Naive thymus-derived CD8-positive, alpha-beta T cell (primary cell): ENCODE measurements at regions not wholly inside any gene's neighbourhood (a gene's known extent, or its start where the extent isn't known, plus 50 kb on each side); places are given as distances from the start of the nearest gene placed in this dataset.
"Not testable (repeated sequence)": the region's sequence is repeated elsewhere in the genome, so short reads cannot be mapped to it uniquely, and the experiment has no call there.

Experiments used
- ATAC-seq, 2 donors: fragments of 150-1000 bp; cut with Tn5 transposase in 1 of 2; sonication (Bioruptor Pico), chemical (Tn5 transposase) in 1 of 2; 1 replicate in 1 of 2; 2 replicates in 1 of 2; pipeline ENCODE4 v1.10.0; 2021; ENCODE audit warnings: mild to moderate bottlenecking in 2 of 2, moderate library complexity in 2 of 2
- POLR2A ChIA-PET: fragments of 350-600 bp; sonication (Branson Sonifier 250); formaldehyde crosslinking; loops from one replicate; lab custom pipeline; 2021; ENCODE audit warnings: antibody characterized with exemption; lab: Charles Lee
- DNase-seq, 10 donors: peaks; one replicate each; pipeline versions ENCODE4 v3.0.0 to v3.0.0-alpha.2; 2020 to 2022
- H3K27ac Mint-ChIP-seq, 10 donors: one replicate each; pipeline ENCODE4 v1.8.0; 2020 to 2022; ENCODE audit warnings: mild to moderate bottlenecking in 10 of 10, mixed read lengths in 10 of 10, moderate library complexity in 4 of 10, inconsistent platforms in 1 of 10
- H3K27me3 Mint-ChIP-seq, 5 donors: one replicate each; pipeline ENCODE4 v1.8.0; 2021 to 2022; ENCODE audit warnings: mixed read lengths in 5 of 5
- H3K36me3 Mint-ChIP-seq, 3 donors: one replicate each; pipeline ENCODE4 v1.8.0; 2020 to 2022; ENCODE audit warnings: mixed read lengths in 3 of 3, mild to moderate bottlenecking in 2 of 3, inconsistent platforms in 1 of 3
- H3K4me1 Mint-ChIP-seq, 4 donors: one replicate each; pipeline ENCODE4 v1.8.0; 2021 to 2022; ENCODE audit warnings: mixed read lengths in 4 of 4
- H3K4me3 Mint-ChIP-seq, 10 donors: one replicate each; pipeline ENCODE4 v1.8.0; 2020 to 2022; ENCODE audit warnings: mild to moderate bottlenecking in 10 of 10, mixed read lengths in 10 of 10, moderate library complexity in 6 of 10, inconsistent platforms in 1 of 10
- H3K9me3 Mint-ChIP-seq, 9 donors: one replicate each; pipeline ENCODE4 v1.8.0; 2020 to 2022; ENCODE audit warnings: mixed read lengths in 9 of 9, mild to moderate bottlenecking in 3 of 9, inconsistent platforms in 1 of 9, moderate library complexity in 1 of 9

DNA sequence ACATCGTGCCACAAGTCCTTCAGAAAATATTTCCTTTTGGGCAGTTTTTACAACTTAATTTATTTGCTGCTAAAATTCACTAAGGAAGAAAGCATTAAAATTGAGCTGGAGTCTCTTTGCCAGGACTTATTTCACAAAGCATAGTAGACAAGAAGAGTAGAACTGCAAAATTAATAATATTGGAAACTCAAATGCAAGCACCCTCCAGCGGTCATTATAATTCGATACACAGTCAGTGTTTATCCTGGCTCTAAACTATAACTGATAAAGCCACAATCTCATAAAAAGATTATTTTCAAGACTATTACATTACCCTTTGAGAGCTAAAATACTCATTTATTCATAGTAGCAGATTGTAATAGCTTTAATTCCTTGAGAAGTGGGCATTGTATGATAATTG, 655.4 kb downstream of the RWDD3 start:
- Mint-ChIP-seq H3K9me3 (peaks cover 0 to 14% (median 2%) of the 10 kb centered on the region in 9 donors), H3K27ac (no peak overlapping the region), H3K36me3 (no peaks in the 10 kb centered on the region), H3K4me1 (no peaks in the 10 kb centered on the region), H3K4me3 (no peak overlapping the region), H3K27me3 (no peaks in the 10 kb centered on the region)
- no peak for DNase-seq
- POLR2A ChIA-PET: no interaction called here
- ATAC-seq: no peak

DNA sequence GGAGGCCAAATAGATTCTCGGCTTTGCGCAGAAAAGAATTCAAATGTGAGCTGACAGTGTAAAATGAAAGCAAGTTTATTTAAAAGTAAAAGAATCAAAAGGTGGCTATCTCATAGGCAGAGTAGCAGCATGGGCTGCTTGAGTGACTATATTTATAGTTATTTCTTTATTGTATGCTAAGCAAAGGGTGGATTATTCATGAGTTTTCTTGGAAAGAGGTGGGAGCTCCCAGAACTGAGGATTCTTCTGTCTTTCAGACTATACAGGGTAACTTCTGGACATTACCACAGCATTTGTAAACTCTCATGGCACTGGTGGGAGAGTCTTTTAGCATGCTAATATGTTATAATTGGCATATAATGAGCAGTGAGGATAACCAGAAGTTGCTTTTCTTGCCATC, 659.9 kb downstream of the RWDD3 start:
- H3K27ac Mint-ChIP-seq: no peak overlapping the region
- H3K4me1 Mint-ChIP-seq: no peaks in the 10 kb centered on the region
- DNase-seq (no peak), ATAC-seq (no peak)
- H3K9me3 Mint-ChIP-seq: peaks cover 0 to 23% (median 6%) of the 10 kb centered on the region in 9 donors
- no peaks in the 10 kb centered on the region for H3K36me3 Mint-ChIP-seq
- H3K4me3 Mint-ChIP-seq: no peak overlapping the region
- H3K27me3 Mint-ChIP-seq: no peaks in the 10 kb centered on the region
- POLR2A ChIA-PET: no interaction called here

DNA sequence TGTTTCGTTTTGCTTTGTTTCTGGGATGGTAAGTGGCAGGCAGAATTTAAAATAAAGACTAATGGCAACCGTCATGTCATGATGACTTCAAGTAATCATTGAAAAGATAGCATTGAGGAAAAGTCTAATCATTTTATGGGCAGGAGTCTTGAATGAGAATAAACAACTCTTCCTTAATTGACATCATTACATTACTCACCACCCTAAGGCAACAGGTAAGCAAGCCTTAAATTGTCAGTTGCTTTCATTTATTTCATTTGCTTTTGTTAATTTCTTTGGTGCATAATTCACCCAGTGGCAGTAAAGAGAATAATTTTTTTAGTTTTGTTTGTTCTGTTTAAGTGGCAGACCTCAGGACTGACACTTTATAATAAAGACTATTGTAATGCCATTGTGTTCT, 669.0 kb downstream of the RWDD3 start:
- H3K36me3 Mint-ChIP-seq: no peaks in the 10 kb centered on the region
- peaks cover 4 to 27% (median 12%) of the 10 kb centered on the region in 9 donors for H3K9me3 Mint-ChIP-seq
- POLR2A ChIA-PET: no interaction called here
- H3K4me3 Mint-ChIP-seq: no peak overlapping the region
- no peak for ATAC-seq
- H3K27me3 Mint-ChIP-seq: no peaks in the 10 kb centered on the region
- no peaks in the 10 kb centered on the region for H3K4me1 Mint-ChIP-seq
- DNase-seq: no peak
- no peak overlapping the region for H3K27ac Mint-ChIP-seq

DNA sequence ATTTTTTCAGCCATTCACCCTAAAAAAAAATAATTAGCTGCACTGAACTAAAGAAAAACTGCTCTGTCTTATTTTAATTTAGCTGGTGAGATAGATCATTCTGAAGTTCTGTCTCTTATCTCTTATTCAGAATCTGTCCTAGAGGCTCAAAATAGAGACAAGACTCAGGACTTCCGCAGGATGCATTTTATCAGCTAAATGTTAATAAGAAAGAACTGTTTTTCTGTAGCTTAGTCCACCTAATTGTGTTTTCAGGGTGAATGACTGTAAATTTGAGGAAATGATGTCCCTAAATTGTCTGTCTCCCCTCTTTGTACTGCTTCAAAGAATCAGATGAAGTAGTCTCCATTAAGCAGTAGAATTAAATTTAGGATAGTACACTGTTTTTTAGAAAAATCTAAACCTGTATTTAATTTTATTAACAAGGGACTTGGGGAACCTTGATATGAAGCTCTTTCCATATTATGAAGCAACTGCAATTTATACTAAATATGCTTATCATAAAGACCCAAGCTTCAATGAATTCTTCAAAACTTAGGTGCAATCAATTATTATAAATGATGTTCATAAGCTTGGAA, 671.9 kb downstream of the RWDD3 start:
- no peaks in the 10 kb centered on the region for H3K36me3 Mint-ChIP-seq
- DNase-seq: no peak
- POLR2A ChIA-PET: no interaction called here

DNA sequence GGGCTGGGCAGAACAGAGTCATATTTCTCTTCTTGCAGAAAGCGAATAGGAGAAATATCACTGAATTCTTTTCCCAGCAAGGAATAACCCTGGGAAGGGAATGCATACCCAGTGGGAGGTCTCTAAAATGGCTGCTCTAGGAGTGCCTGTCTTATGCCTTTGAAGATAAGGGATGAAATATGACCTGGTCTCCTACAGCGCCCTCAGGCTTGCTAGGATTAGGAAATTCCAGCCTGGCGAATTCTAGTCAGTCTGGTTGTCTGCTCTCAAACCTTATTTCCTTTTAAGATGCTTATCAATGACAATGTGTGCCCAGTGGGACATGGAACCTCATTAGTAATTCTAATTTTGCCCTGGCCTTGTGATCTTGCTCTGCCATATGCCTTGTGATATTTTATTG, 677.7 kb downstream of the RWDD3 start:
- H3K4me3 Mint-ChIP-seq, ATAC-seq, H3K36me3 Mint-ChIP-seq, DNase-seq, H3K27me3 Mint-ChIP-seq, H3K4me1 Mint-ChIP-seq, H3K27ac Mint-ChIP-seq, POLR2A ChIA-PET: not testable (repeated sequence)
- peaks cover 14 to 64% (median 25%) of the 10 kb centered on the region in 9 donors for H3K9me3 Mint-ChIP-seq

More for the DNA sequence above, 671.9 kb downstream of the RWDD3 start:
- ATAC-seq: no peak
- no peak overlapping the region for H3K4me3 Mint-ChIP-seq
- no peak overlapping the region for H3K27ac Mint-ChIP-seq
- no peaks in the 10 kb centered on the region for H3K4me1 Mint-ChIP-seq
- no peaks in the 10 kb centered on the region for H3K27me3 Mint-ChIP-seq
- H3K9me3 Mint-ChIP-seq: peaks cover 6 to 27% (median 10%) of the 10 kb centered on the region in 9 donors

DNA sequence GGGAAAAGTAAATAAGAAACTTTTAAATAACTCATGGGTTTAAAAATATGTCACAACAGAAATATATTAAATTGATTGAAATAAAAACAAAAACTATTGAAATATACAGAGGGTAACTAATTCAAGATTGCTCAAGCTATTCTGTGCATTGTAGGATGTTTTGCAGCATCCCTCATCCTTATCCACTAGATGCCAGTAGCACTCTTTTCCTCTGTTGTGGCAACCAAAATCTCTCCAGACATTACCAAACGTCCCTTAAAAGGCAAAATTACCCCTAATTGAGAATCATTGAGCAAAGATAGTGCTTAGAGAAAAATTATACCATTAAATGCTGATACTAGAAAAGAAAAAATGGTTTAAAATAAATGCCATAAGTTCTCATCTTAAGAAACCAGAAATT, 682.6 kb downstream of the RWDD3 start:
- POLR2A ChIA-PET: no interaction called here
- H3K4me1 Mint-ChIP-seq: no peaks in the 10 kb centered on the region
- peaks cover 6 to 36% (median 19%) of the 10 kb centered on the region in 9 donors for H3K9me3 Mint-ChIP-seq
- H3K27ac Mint-ChIP-seq: no peak overlapping the region
- H3K4me3 Mint-ChIP-seq: no peak overlapping the region
- H3K36me3 Mint-ChIP-seq: peaks cover 0 to 7% (median 0%) of the 10 kb centered on the region in 3 donors
- H3K27me3 Mint-ChIP-seq: no peaks in the 10 kb centered on the region
- no peak for ATAC-seq
- no peak for DNase-seq

DNA sequence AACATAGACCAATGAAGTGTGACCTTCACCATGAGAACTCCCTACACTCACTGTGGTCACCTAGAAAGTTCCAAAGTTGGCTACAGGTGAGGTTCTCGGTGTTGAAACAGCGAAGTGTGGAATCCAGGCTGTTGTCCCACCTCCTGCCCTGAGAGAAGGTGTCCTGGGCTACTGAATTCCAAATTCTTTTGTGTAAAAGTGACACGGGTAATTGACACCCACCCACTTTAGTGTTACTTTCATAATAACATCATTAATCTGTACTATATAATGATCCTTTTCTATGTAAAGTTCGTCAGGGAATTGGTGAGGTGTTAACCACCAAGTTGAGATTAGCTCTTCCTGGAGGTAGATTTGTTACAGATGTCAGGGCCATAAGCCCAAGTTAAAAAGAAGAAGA, 690.7 kb downstream of the RWDD3 start:
- POLR2A ChIA-PET: no interaction called here
- DNase-seq: no peak

DNA sequence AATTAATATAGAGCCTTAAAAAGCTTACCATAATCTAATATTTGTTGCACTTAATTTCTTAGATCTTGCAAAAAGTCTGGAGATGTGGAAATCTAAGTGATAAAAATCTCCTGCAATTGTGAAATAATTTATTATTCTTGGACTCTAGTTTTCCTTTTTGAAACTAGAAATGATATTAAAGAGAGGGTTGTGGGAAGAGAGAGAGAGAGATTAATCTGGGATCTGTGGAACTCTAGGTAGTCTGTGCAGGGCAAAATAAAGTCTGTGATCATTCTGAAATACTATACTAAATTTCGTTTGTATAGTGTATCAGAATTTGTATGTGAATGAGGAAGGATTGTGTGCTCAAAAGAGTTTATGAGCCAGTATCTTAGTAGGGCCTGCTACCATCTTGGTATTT, 692.3 kb downstream of the RWDD3 start:
- H3K27ac Mint-ChIP-seq: no peak overlapping the region

More for the DNA sequence above, 690.7 kb downstream of the RWDD3 start:
- Mint-ChIP-seq H3K9me3 (peaks cover 0 to 16% (median 0%) of the 10 kb centered on the region in 9 donors), H3K4me1 (no peaks in the 10 kb centered on the region), H3K27me3 (no peaks in the 10 kb centered on the region), H3K4me3 (no peak overlapping the region), H3K36me3 (no peaks in the 10 kb centered on the region), H3K27ac (no peak overlapping the region)
- no peak for ATAC-seq

DNA sequence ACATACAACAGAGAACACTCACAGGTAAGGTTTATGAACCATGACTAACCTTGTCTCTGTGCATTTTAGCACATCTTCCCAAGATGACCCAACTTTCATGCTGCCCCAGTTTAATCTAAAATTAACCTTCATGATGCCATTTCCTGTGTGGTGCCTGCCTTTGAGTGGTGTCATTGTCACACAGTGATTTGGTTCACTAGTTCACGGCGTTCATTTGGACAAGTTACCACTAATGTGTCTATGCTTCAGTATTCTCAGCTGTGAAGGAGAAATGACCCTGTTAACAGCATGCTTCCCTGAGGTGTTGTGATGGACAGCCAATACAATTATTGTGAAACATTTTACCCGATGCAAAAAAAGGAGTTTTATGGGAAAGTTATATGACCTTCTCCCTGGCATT, 693.1 kb downstream of the RWDD3 start:
- ATAC-seq (no peak), DNase-seq (no peak)
- peaks cover 0 to 6% (median 0%) of the 10 kb centered on the region in 5 donors for H3K27me3 Mint-ChIP-seq
- H3K4me1 Mint-ChIP-seq: no peaks in the 10 kb centered on the region
- no peaks in the 10 kb centered on the region for H3K36me3 Mint-ChIP-seq
- POLR2A ChIA-PET: no interaction called here
- H3K4me3 Mint-ChIP-seq: no peak overlapping the region
- no peak overlapping the region for H3K27ac Mint-ChIP-seq
- peaks cover 0 to 12% (median 3%) of the 10 kb centered on the region in 9 donors for H3K9me3 Mint-ChIP-seq

More for the DNA sequence above, 692.3 kb downstream of the RWDD3 start:
- Mint-ChIP-seq H3K4me3 (no peak overlapping the region), H3K36me3 (no peaks in the 10 kb centered on the region), H3K4me1 (no peaks in the 10 kb centered on the region), H3K27me3 (peaks cover 0 to 2% (median 0%) of the 10 kb centered on the region in 5 donors), H3K9me3 (peaks cover 0 to 16% (median under 1%) of the 10 kb centered on the region in 9 donors)
- no peak for ATAC-seq
- DNase-seq: no peak
- POLR2A ChIA-PET: no interaction called here

DNA sequence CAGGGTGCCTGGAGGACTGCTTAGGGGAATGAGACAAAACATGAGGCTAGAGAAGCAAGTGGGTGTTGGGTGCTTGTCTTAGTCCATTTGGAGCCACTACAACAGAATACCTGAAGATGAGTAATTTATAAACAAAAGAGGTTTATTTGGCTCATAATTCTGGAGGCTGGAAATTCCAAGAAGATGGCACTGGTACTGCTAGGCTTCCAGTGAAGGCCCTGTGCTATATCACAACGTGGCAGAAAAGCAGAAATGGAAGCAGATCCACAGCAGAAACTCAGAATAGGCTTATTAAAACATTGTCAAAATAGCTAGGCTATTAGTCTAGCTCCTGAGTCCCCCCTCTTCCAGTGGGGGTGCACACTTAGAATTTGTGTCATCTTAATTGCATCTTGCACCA, 701.7 kb downstream of the RWDD3 start:
- no peaks in the 10 kb centered on the region for H3K4me1 Mint-ChIP-seq
- peaks cover 0 to 6% (median 0%) of the 10 kb centered on the region in 5 donors for H3K27me3 Mint-ChIP-seq
- H3K4me3 Mint-ChIP-seq: no peak overlapping the region
- H3K27ac Mint-ChIP-seq: no peak overlapping the region
- DNase-seq: no peak
- H3K36me3 Mint-ChIP-seq: no peaks in the 10 kb centered on the region
- ATAC-seq: no peak
- POLR2A ChIA-PET: no interaction called here
- H3K9me3 Mint-ChIP-seq: peaks cover 0 to 40% (median 3%) of the 10 kb centered on the region in 9 donors

DNA sequence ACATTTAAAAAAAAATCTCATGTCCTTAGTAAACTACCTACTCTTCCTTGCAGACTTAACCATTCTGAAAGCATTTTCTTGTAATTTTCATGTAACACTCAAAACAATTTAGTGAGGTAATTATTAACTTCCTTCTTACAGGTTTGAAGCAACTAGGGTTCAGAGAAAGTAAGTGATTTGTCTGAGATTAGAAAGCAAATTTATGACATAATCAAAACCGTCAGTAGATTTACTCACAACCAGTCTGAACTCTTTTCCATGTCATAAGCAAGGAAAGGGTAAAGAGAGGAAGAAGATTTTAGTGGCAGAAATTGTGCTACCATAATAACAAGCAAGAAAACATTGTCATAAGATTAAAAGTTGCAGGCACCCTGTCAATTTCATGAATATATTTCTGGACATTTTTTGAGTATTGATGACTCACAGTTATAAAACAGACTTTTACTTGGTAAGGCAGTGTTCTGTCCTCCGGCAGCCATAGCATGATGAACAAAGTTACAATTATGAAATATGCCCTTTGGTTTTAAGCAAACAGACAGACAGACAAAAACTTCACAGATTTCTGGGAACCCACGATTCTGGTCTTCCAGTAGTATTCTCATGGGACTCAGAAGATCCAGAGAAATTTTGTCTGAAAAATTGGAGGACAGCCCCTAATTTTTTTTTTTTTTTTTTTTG, 707.2 kb downstream of the RWDD3 start:
- H3K36me3 Mint-ChIP-seq: no peaks in the 10 kb centered on the region
- no peak for ATAC-seq
- no peaks in the 10 kb centered on the region for H3K4me1 Mint-ChIP-seq
- H3K27ac Mint-ChIP-seq: no peak overlapping the region
- DNase-seq: no peak
- POLR2A ChIA-PET: no interaction called here
- no peaks in the 10 kb centered on the region for H3K27me3 Mint-ChIP-seq
- no peak overlapping the region for H3K4me3 Mint-ChIP-seq
- peaks cover 0 to 8% (median 3%) of the 10 kb centered on the region in 9 donors for H3K9me3 Mint-ChIP-seq

DNA sequence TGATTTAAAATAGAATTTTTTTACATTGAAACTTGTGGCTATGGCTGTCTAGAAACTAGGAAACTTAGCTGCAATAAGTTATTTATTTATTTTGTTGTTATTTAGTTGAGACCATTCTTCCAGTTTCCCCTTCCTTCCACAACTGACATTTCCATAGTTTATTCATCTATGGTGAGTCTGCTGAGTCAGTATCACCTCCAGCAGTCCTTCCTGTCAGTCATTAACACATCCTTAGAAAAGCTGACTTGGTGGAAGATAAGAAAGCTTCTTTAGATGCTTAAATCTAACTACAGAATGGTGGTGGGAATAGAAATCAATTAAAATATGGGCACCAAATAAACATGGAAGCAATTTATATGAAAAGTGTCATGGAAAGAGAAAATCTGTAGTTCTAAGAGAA, 714.0 kb downstream of the RWDD3 start:
- Mint-ChIP-seq H3K27me3 (no peaks in the 10 kb centered on the region), H3K27ac (no peak overlapping the region)

DNA sequence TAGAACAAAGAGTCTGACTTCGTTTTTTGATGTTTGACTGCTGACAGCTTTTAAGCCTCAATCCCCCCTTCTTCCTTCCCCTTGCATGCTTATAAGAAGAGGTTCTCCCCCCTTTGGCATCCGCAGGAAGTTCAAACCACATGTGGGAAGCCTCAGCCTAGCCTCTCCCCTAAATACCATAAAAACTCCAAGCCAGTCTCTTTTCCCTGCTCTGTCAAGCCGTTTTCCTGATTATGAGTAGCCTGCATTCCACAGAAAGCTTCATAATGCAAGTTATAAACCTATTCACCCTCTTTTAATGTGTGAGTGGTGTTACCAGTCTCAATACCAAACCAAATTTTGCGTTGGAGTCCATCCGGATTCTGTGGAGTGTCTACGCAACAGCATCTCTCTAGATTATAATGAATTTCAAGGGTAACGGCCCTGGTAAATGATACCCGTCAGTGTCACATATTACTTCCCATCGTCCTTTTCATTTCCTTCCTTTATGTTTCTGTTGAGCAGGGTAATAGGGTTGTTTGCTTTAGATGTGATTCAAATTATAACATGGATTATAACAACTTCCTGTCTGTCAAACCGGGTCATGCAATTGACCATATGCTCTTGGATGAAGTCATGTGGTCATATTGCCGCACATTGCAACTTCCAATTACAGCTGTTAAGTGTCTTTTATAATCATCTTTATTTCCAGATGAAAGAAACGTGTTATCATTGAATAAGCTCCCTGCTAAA, 717.5 kb downstream of the RWDD3 start:
- Mint-ChIP-seq H3K4me1 (peaks cover 0 to 3% (median 0%) of the 10 kb centered on the region in 4 donors), H3K4me3 (no peak overlapping the region), H3K27ac (no peak overlapping the region), H3K9me3 (peaks cover 0 to 4% (median under 1%) of the 10 kb centered on the region in 9 donors), H3K36me3 (no peaks in the 10 kb centered on the region), H3K27me3 (peaks cover 0 to 3% (median 0%) of the 10 kb centered on the region in 5 donors)
- POLR2A ChIA-PET: no interaction called here
- DNase-seq: no peak
- no peak for ATAC-seq

More for the DNA sequence above, 714.0 kb downstream of the RWDD3 start:
- H3K9me3 Mint-ChIP-seq: peaks cover 0 to 4% (median 0%) of the 10 kb centered on the region in 9 donors
- ATAC-seq (no peak), DNase-seq (no peak)
- H3K36me3 Mint-ChIP-seq: no peaks in the 10 kb centered on the region
- POLR2A ChIA-PET: no interaction called here
- H3K4me1 Mint-ChIP-seq: peaks cover 0 to 3% (median 0%) of the 10 kb centered on the region in 4 donors
- H3K4me3 Mint-ChIP-seq: no peak overlapping the region
